Colonic mucosa (tissue), 4 donors: ENCODE measurements at regions not wholly inside any gene's neighbourhood (a gene's known extent, or its start where the extent isn't known, plus 50 kb on each side); places are given as distances from the start of the nearest gene placed in this dataset.
"Not testable (repeated sequence)": the region's sequence is repeated elsewhere in the genome, so short reads cannot be mapped to it uniquely, and the experiment has no call there.

Experiments
- DNase-seq: peaks from one replicate; pipeline ENCODE4 v3.0.0-alpha.2; 2020
- H3K27ac ChIP-seq: fragments of 200-600 bp; one replicate; pipeline ENCODE4 v1.8.0; 2021
- H3K27me3 ChIP-seq: fragments of 200-600 bp; one replicate; pipeline ENCODE4 v1.8.0; 2021
- H3K36me3 ChIP-seq: fragments of 200-600 bp; one replicate; pipeline ENCODE4 v1.8.0; 2021
- H3K4me1 ChIP-seq: fragments of 200-600 bp; one replicate; pipeline ENCODE4 v1.8.0; 2021; ENCODE audit warnings: mild to moderate bottlenecking
- H3K4me3 ChIP-seq: fragments of 200-600 bp; one replicate; pipeline ENCODE4 v1.8.0; 2021
- H3K9ac ChIP-seq, 2 donors: one replicate each; pipeline ENCODE4 v1.7.0; 2013; ENCODE audit warnings: control low read depth in 2 of 2, low read depth in 2 of 2, low read length in 2 of 2
- H3K9me3 ChIP-seq: fragments of 200-600 bp; one replicate; pipeline ENCODE4 v1.8.0; 2021
- intact Hi-C: fragments of 100-400 bp; cut with DNase I; formaldehyde crosslinking; loops from one replicate; pipeline ENCODE4 v1.14.1; 2022
- TF ChIP-seq, protein P1 (sequence below): fragments of 200-600 bp; IDR thresholded peaks from one replicate; pipeline ENCODE4 v1.8.0; 2022; ENCODE audit warnings: antibody characterized with exemption, mild to moderate bottlenecking
- donor health status: healthy.
- donor health status: DM: no; HTN: no; CAD: no.
- donor health status: DM: no; HTN: no; CAD: no.

DNA sequence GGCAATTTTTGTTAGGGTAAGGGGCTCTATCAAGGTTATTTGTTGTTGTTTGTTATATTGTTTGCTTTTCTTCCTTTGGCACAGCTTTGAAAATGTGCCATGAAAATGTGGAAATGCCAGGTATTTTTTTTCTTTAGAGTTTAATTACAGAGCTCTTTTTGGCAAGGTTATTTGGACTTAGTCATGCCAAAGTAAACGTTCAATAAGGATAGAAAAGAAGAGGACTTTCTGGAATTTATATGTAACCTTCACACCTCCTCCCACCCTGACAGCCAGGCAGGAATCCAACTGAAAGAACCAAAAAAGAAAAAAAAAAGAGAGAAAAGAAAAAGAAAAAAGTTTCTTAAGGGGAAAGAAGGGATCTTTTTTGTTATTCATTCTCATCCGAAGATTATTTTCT is 217.8 kb downstream of the KITLG start:
- Histone ChIP-seq H3K9me3 (no peaks in the 10 kb centered on the region), H3K36me3 (no peaks in the 10 kb centered on the region), H3K4me1 (no peaks in the 10 kb centered on the region), H3K4me3 (no peak overlapping the region), H3K27me3 (no peaks in the 10 kb centered on the region), H3K9ac (no peak overlapping the region), H3K27ac (no peak overlapping the region)
- DNase-seq: no peak
- intact Hi-C loops: no loop called here
- TF ChIP-seq, protein P1, sequence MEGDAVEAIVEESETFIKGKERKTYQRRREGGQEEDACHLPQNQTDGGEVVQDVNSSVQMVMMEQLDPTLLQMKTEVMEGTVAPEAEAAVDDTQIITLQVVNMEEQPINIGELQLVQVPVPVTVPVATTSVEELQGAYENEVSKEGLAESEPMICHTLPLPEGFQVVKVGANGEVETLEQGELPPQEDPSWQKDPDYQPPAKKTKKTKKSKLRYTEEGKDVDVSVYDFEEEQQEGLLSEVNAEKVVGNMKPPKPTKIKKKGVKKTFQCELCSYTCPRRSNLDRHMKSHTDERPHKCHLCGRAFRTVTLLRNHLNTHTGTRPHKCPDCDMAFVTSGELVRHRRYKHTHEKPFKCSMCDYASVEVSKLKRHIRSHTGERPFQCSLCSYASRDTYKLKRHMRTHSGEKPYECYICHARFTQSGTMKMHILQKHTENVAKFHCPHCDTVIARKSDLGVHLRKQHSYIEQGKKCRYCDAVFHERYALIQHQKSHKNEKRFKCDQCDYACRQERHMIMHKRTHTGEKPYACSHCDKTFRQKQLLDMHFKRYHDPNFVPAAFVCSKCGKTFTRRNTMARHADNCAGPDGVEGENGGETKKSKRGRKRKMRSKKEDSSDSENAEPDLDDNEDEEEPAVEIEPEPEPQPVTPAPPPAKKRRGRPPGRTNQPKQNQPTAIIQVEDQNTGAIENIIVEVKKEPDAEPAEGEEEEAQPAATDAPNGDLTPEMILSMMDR: no peak

DNA sequence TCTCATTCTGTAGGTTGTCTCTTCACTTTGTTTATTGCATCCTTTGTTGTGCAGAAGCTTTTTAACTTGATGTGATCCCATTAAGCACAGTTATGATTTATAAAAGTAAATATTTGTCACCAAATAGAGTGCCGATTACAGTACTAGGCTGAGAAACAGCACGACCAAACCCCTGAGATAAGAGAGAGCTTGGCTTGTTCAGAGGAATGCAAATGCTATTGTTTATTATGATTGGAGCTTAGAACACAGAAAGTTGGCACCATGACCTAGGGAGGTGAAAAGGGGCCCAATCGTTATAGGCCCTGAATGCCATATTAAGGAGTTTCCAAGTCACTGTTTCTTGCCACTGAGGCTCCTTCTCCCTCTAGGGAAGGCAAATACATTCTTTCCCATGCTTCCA is 214.9 kb downstream of the KITLG start:
- no peaks in the 10 kb centered on the region for H3K9me3 ChIP-seq
- H3K27me3 ChIP-seq: no peaks in the 10 kb centered on the region
- TF ChIP-seq, protein P1: no peak
- no peak overlapping the region for H3K9ac ChIP-seq
- no peaks in the 10 kb centered on the region for H3K4me1 ChIP-seq
- intact Hi-C loops: no loop called here
- no peak overlapping the region for H3K4me3 ChIP-seq
- DNase-seq: no peak
- no peaks in the 10 kb centered on the region for H3K36me3 ChIP-seq
- H3K27ac ChIP-seq: no peak overlapping the region

DNA sequence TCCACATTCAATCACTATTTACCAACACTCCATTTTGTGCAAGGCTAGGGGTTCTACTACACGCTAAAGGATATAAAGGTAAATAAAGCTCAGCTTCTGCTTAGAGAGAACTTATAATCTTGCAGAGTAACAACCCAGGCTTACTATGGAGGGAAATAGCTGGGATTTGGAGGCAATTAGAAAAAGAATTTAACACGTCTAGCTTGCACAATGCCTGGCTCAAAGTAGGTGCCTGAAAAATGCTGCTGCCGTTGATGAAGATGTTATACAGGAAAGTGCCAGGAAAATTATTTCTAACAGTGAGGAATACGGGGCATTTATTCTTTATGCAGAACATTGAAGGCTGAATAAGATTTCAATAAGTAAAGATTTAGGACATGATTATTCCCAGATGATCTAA is 214.2 kb downstream of the KITLG start:
- Histone ChIP-seq H3K36me3 (no peaks in the 10 kb centered on the region), H3K27ac (no peak overlapping the region), H3K4me3 (no peak overlapping the region), H3K27me3 (no peaks in the 10 kb centered on the region), H3K4me1 (no peaks in the 10 kb centered on the region), H3K9me3 (no peaks in the 10 kb centered on the region), H3K9ac (no peak overlapping the region)
- TF ChIP-seq, protein P1: no peak
- no peak for DNase-seq
- intact Hi-C loops: no loop called here

DNA sequence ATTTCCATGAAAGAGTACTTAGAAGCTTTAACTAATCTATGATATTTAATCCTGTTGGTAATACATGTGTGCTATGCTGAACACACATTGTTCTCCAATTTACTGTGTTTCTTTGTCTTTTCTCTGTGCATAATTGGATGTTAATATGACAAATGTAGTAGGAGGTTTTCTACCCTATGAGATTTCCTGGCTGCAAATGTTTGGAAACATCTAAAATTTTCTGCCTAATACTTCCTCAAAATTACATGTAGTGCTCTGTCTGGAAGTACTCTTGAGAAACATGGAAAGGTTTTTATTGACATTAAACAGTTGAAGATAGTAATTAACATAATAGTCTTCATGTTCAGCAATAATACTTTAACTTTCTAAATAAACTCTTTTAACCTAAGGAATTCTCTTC is 213.0 kb downstream of the KITLG start:
- H3K9me3 ChIP-seq: no peaks in the 10 kb centered on the region
- no peak overlapping the region for H3K27ac ChIP-seq
- intact Hi-C loops: no loop called here
- H3K36me3 ChIP-seq: no peaks in the 10 kb centered on the region
- no peaks in the 10 kb centered on the region for H3K27me3 ChIP-seq
- no peak for DNase-seq
- H3K9ac ChIP-seq: no peak overlapping the region
- no peak overlapping the region for H3K4me3 ChIP-seq
- no peaks in the 10 kb centered on the region for H3K4me1 ChIP-seq
- TF ChIP-seq, protein P1: no peak

DNA sequence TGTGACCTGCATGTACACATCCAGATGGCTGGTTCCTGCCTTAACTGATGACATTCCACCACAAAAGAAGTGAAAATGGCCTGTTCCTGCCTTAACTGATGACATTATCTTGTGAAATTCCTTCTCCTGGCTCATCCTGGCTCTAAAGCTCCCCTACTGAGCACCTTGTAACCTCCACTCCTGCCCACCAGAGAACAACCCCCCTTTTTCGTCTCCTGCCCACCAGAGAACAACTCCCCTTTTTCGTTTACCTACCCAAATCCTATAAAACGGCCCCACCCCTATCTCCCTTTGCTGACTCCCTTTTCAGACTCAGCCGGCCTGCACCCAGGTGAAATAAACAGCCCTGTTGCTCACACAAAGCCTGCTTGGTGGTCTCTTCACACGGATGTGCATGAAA is 212.2 kb downstream of the KITLG start:
- H3K4me3 ChIP-seq, H3K9ac ChIP-seq, intact Hi-C loops, H3K9me3 ChIP-seq, H3K4me1 ChIP-seq, DNase-seq, H3K27ac ChIP-seq, H3K27me3 ChIP-seq, H3K36me3 ChIP-seq: not testable (repeated sequence)

DNA sequence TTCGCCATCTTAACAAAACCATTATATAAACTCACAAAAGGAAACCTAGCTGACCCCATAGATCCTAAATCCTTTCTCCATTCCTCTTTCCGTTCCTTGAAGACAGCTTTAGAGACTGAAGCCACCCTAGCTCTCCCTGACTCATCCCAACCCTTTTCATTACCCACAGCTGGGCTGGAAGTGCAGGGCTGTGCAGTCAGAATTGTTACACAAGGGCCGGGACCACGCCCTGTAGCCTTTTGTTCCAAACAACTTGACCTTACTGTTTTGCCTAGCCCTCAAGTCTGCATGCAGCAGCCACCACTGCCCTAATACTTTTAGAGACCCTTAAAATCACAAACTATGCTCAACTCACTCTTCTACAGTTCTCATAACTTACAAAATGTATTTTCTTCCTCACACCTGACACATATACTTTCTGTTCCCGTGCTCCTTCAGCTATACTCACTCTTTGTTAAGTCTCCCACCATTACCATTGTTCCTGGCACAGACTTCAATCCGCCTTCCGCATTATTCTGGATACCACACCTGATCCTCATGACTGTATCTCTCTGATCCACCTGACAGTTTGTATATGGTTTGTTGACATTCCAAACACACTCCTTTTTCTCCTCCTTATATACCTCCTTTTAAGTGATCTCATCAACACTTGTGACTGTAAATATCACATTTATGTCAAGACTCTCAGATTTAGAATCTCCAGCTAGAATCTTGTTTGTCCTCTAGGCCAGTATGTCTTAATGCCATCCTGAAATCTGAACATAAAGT is 208.7 kb downstream of the KITLG start:
- no peak overlapping the region for H3K9ac ChIP-seq
- TF ChIP-seq, protein P1: no peak
- DNase-seq: peak; percentile 21
- no peak overlapping the region for H3K27ac ChIP-seq
- H3K9me3 ChIP-seq: no peaks in the 10 kb centered on the region
- no peaks in the 10 kb centered on the region for H3K36me3 ChIP-seq
- no peak overlapping the region for H3K4me3 ChIP-seq
- H3K4me1 ChIP-seq: no peaks in the 10 kb centered on the region
- no peaks in the 10 kb centered on the region for H3K27me3 ChIP-seq
- intact Hi-C loops: no loop called here
